Mesodermal cell (in vitro differentiated cells): ENCODE measurements at regions not wholly inside any gene's neighbourhood (a gene's known extent, or its start where the extent isn't known, plus 50 kb on each side); places are given as distances from the start of the nearest gene placed in this dataset.
A peak's percentile ranks its signal among the peaks of the same experiment; 100 is the strongest.
"Not testable (repeated sequence)": the region's sequence is repeated elsewhere in the genome, so short reads cannot be mapped to it uniquely, and the experiment has no call there.

Experiments
- H3K27ac ChIP-seq: 2 replicates; pipeline ENCODE4 v1.7.0; 2013; ENCODE audit warnings: mild to moderate bottlenecking, low read depth, low read length, moderate library complexity; ENCODE audit not compliant: severe bottlenecking
- H3K36me3 ChIP-seq: 2 replicates; pipeline ENCODE4 v1.7.1; 2013; ENCODE audit warnings: mild to moderate bottlenecking, low read length, moderate library complexity; ENCODE audit not compliant: control insufficient read depth, insufficient read depth
- H3K4me1 ChIP-seq: one replicate; pipeline ENCODE4 v1.7.1; 2013; ENCODE audit warnings: mild to moderate bottlenecking, low read length; ENCODE audit not compliant: insufficient read depth, control insufficient read depth, poor library complexity, severe bottlenecking
- H3K4me3 ChIP-seq: 2 replicates; pipeline ENCODE4 v1.7.0; 2013; ENCODE audit warnings: low read length, control low read depth, mild to moderate bottlenecking; ENCODE audit not compliant: insufficient read depth, poor library complexity, severe bottlenecking; ENCODE audit errors: extremely low read depth
- H3K9me3 ChIP-seq: 2 replicates; pipeline ENCODE4 v1.7.1; 2013; ENCODE audit warnings: mild to moderate bottlenecking, low read length, moderate library complexity; ENCODE audit not compliant: control insufficient read depth
- whole genome bisulfite sequencing, 2 experiments: methylation state at CpG; one replicate each; pipeline ENCODE4 v1.1.5; 2013; ENCODE audit warnings: missing lambda C conversion rate in 2 of 2; ENCODE audit not compliant: insufficient coverage in 2 of 2; 5-methylcytosine and 5-hydroxymethylcytosine counted together

- no peak overlapping the region for H3K27ac ChIP-seq
- H3K4me3 ChIP-seq = no peak overlapping the region
- H3K36me3 ChIP-seq = no peaks in the 10 kb centered on the region
- WGBS, 2 experiments = 100% methylated on average over 1 of the region's 2 CpGs; no CpG with 5 or more reads in 1 of the 2 experiments
- H3K9me3 ChIP-seq = no peaks in the 10 kb centered on the region
- H3K4me1 ChIP-seq = peaks cover 5% of the 10 kb centered on the region
Observed at GRCh38 chr12:11978726-11979384, 91.9 kb upstream of the BCL2L14 start.

- Histone ChIP-seq H3K4me1 (peaks cover 5% of the 10 kb centered on the region), H3K27ac (no peak overlapping the region), H3K4me3 (no peak overlapping the region), H3K9me3 (no peaks in the 10 kb centered on the region), H3K36me3 (no peaks in the 10 kb centered on the region)
- 60 to 100% methylated on average over 1 of the region's 2 CpGs for WGBS, 2 experiments
Observed at GRCh38 chr12:11980115-11980514, 90.6 kb upstream of the BCL2L14 start.

- Histone ChIP-seq H3K27ac (no peak overlapping the region), H3K4me3 (no peak overlapping the region), H3K4me1 (peaks cover 8% of the 10 kb centered on the region), H3K9me3 (no peaks in the 10 kb centered on the region), H3K36me3 (no peaks in the 10 kb centered on the region)
- WGBS, 2 experiments = 91 to 94% methylated on average over 3 to 6 of the region's 7 CpGs
Observed at GRCh38 chr12:11981121-11981733, 89.5 kb upstream of the BCL2L14 start.

- 90% methylated on average over 2 of the region's 3 CpGs; no CpG with 5 or more reads in 1 of the 2 experiments for WGBS, 2 experiments
- Histone ChIP-seq H3K9me3 (no peaks in the 10 kb centered on the region), H3K36me3 (no peaks in the 10 kb centered on the region), H3K27ac (no peak overlapping the region), H3K4me3 (no peak overlapping the region), H3K4me1 (peaks cover 3% of the 10 kb centered on the region)
Observed at GRCh38 chr12:11984417-11984816, 86.3 kb upstream of the BCL2L14 start.

- peaks cover 4% of the 10 kb centered on the region for H3K4me1 ChIP-seq
- 92 to 100% methylated on average over 1 to 4 of the region's 5 CpGs for WGBS, 2 experiments
- H3K36me3 ChIP-seq = no peaks in the 10 kb centered on the region
- no peak overlapping the region for H3K4me3 ChIP-seq
- no peak overlapping the region for H3K27ac ChIP-seq
- no peaks in the 10 kb centered on the region for H3K9me3 ChIP-seq
Observed at GRCh38 chr12:11986165-11986564, 84.6 kb upstream of the BCL2L14 start.

- Histone ChIP-seq H3K27ac (no peak overlapping the region), H3K4me1 (peaks cover 16% of the 10 kb centered on the region), H3K36me3 (no peaks in the 10 kb centered on the region), H3K9me3 (peaks cover 2% of the 10 kb centered on the region), H3K4me3 (no peak overlapping the region)
- 90 to 93% methylated on average over 3 to 4 of the region's 4 CpGs for WGBS, 2 experiments
Observed at GRCh38 chr12:11987901-11988300, 82.8 kb upstream of the BCL2L14 start.

- Histone ChIP-seq H3K27ac (no peak overlapping the region), H3K4me1 (peaks cover 13% of the 10 kb centered on the region), H3K36me3 (no peaks in the 10 kb centered on the region), H3K9me3 (peaks cover 3% of the 10 kb centered on the region), H3K4me3 (no peak overlapping the region)
- WGBS, 2 experiments = 61 to 93% methylated on average over 2 of the region's 4 CpGs
Observed at GRCh38 chr12:11991604-11992003, 79.1 kb upstream of the BCL2L14 start.

- H3K27ac ChIP-seq = no peak overlapping the region
- no peaks in the 10 kb centered on the region for H3K36me3 ChIP-seq
- peaks cover 3% of the 10 kb centered on the region for H3K9me3 ChIP-seq
- H3K4me3 ChIP-seq = no peak overlapping the region
- WGBS, 2 experiments = 100% methylated on average over 2 to 3 of the region's 3 CpGs
- H3K4me1 ChIP-seq = peaks cover 13% of the 10 kb centered on the region
Observed at GRCh38 chr12:11992515-11992914, 78.2 kb upstream of the BCL2L14 start.

GRCh38 chr12:11998307-11998943 lies 72.3 kb upstream of the BCL2L14 start:
- H3K27ac ChIP-seq, H3K36me3 ChIP-seq, H3K4me1 ChIP-seq, H3K4me3 ChIP-seq, H3K9me3 ChIP-seq: not testable (repeated sequence)
- WGBS, 2 experiments = 71 to 75% methylated on average over 4 of the region's 7 CpGs

- Histone ChIP-seq H3K9me3 (no peaks in the 10 kb centered on the region), H3K27ac (no peak overlapping the region), H3K4me3 (no peak overlapping the region), H3K36me3 (no peaks in the 10 kb centered on the region), H3K4me1 (no peaks in the 10 kb centered on the region)
- 60% methylated on average over 1 of the region's 1 CpG; no CpG with 5 or more reads in 1 of the 2 experiments for WGBS, 2 experiments
Observed at GRCh38 chr12:11998944-11999315, 71.8 kb upstream of the BCL2L14 start.

GRCh38 chr12:12003609-12004008 lies 67.1 kb upstream of the BCL2L14 start:
- H3K9me3 ChIP-seq = no peaks in the 10 kb centered on the region
- no peaks in the 10 kb centered on the region for H3K36me3 ChIP-seq
- WGBS, 2 experiments = 91 to 100% methylated on average over 3 of the region's 5 CpGs
- no peak overlapping the region for H3K4me3 ChIP-seq
- H3K27ac ChIP-seq = peak overlapping the region; percentile 41
- peaks cover 5% of the 10 kb centered on the region for H3K4me1 ChIP-seq
